Fibroblast of skin of right quadriceps (primary cell): ENCODE measurements at regions not wholly inside any gene's neighbourhood (a gene's known extent, or its start where the extent isn't known, plus 50 kb on each side); places are given as distances from the start of the nearest gene placed in this dataset.
A peak's percentile ranks its signal among the peaks of the same experiment; 100 is the strongest.

Experiments used
- DNase-seq: peaks from one replicate; pipeline ENCODE4 v3.0.0-alpha.2; 2013

GRCh38 chr7:41217306-41217705, 485.6 kb downstream of the INHBA start:
- no peak for DNase-seq

- DNase-seq: no peak
Measured at GRCh38 chr7:41207141-41207540, 495.7 kb downstream of the INHBA start.

GRCh38 chr7:41206267-41206666, 496.6 kb downstream of the INHBA start:
- DNase-seq: no peak

GRCh38 chr7:41205600-41205999, 497.3 kb downstream of the INHBA start:
- no peak for DNase-seq

GRCh38 chr7:41203542-41203941, 499.3 kb downstream of the INHBA start:
- no peak for DNase-seq

- DNase-seq: no peak
Measured at GRCh38 chr7:41201021-41201420, 501.9 kb downstream of the INHBA start.

- DNase-seq: no peak
Measured at GRCh38 chr7:41199136-41199535, 503.8 kb downstream of the INHBA start.

- no peak for DNase-seq
Measured at GRCh38 chr7:41198502-41198901, 504.4 kb downstream of the INHBA start.

- no peak for DNase-seq
Measured at GRCh38 chr7:41197769-41198168, 505.1 kb downstream of the INHBA start.

- no peak for DNase-seq
Measured at GRCh38 chr7:41193738-41194282, 509.1 kb downstream of the INHBA start.

GRCh38 chr7:41190581-41190980, 512.3 kb downstream of the INHBA start:
- DNase-seq: no peak

GRCh38 chr7:41189866-41190265, 513.0 kb downstream of the INHBA start:
- peak; percentile 91 for DNase-seq

GRCh38 chr7:41188163-41189130, 514.4 kb downstream of the INHBA start:
- DNase-seq: peak; percentile 89

- no peak for DNase-seq
Measured at GRCh38 chr7:41187322-41187721, 515.6 kb downstream of the INHBA start.

- DNase-seq: no peak
Measured at GRCh38 chr7:41185851-41186250, 517.0 kb downstream of the INHBA start.

- no peak for DNase-seq
Measured at GRCh38 chr7:41183741-41184140, 519.1 kb downstream of the INHBA start.

- no peak for DNase-seq
Measured at GRCh38 chr7:41182782-41183181, 520.1 kb downstream of the INHBA start.

GRCh38 chr7:41175435-41175834, 527.5 kb downstream of the INHBA start:
- DNase-seq: no peak

GRCh38 chr7:41174521-41174920, 528.4 kb downstream of the INHBA start:
- DNase-seq: no peak

GRCh38 chr7:41170466-41170865, 532.4 kb downstream of the INHBA start:
- peak; percentile 56 for DNase-seq

- no peak for DNase-seq
Measured at GRCh38 chr7:41169317-41169716, 533.6 kb downstream of the INHBA start.

GRCh38 chr7:41167836-41168235, 535.1 kb downstream of the INHBA start:
- peak; percentile 29 for DNase-seq

GRCh38 chr7:41164440-41164839, 538.5 kb downstream of the INHBA start:
- DNase-seq: peak; percentile 77

GRCh38 chr7:41163991-41164390, 538.9 kb downstream of the INHBA start:
- DNase-seq: no peak
